Cardiac muscle cell (in vitro differentiated cells and primary cell): ENCODE measurements at regions not wholly inside any gene's neighbourhood (a gene's known extent, or its start where the extent isn't known, plus 50 kb on each side); places are given as distances from the start of the nearest gene placed in this dataset.

Source experiments
- DNase-seq, 2 donors: peaks; one replicate each; pipeline versions ENCODE4 v3.0.0 to v3.0.0-alpha.2; 2010 to 2017; ENCODE audit warnings: low read depth in 1 of 2, low spot score in 1 of 2
- H3K27ac ChIP-seq: fragments of 200-600 bp; sonication (generic); 2 replicates; pipeline ENCODE4 v1.5.1; 2016
- H3K27me3 ChIP-seq: fragments of 200-600 bp; sonication (generic); 2 replicates; pipeline ENCODE4 v1.6.0; 2016; ENCODE audit warnings: control low read depth
- H3K36me3 ChIP-seq: fragments of 200-600 bp; sonication (generic); 2 replicates; pipeline ENCODE4 v1.5.1; 2016; ENCODE audit warnings: control low read depth
- H3K4me1 ChIP-seq: fragments of 200-600 bp; sonication (generic); 2 replicates; pipeline ENCODE4 v1.8.1; 2017; ENCODE audit warnings: low read depth, mild to moderate bottlenecking, mixed run types
- H3K4me3 ChIP-seq: fragments of 200-600 bp; sonication (generic); 2 replicates; pipeline ENCODE4 v1.5.1; 2016; ENCODE audit warnings: mild to moderate bottlenecking
- H3K9me3 ChIP-seq: fragments of 200-600 bp; sonication (generic); 2 replicates; pipeline ENCODE4 v1.5.1; 2017; ENCODE audit warnings: low read depth, mild to moderate bottlenecking, control low read depth
- CTCF ChIP-seq: IDR thresholded peaks from 2 replicates; pipeline ENCODE4 v1.5.1; 2012; ENCODE audit warnings: low read depth, mild to moderate bottlenecking, low read length

- DNase-seq = peak in 1 of 2 donors; percentile 47
- H3K36me3 ChIP-seq = no peaks in the 10 kb centered on the region
Observed at GRCh38 chr2:106970471-106971261, 84.7 kb upstream of the ST6GAL2 start.

GRCh38 chr2:106972782-106973181, 86.8 kb upstream of the ST6GAL2 start:
- H3K4me3 ChIP-seq = no peak overlapping the region
- TF ChIP-seq CTCF = no peak
- H3K27me3 ChIP-seq = peaks cover 88% of the 10 kb centered on the region
- no peaks in the 10 kb centered on the region for H3K36me3 ChIP-seq
- no peaks in the 10 kb centered on the region for H3K4me1 ChIP-seq
- H3K9me3 ChIP-seq = no peaks in the 10 kb centered on the region
- DNase-seq = no peak
- H3K27ac ChIP-seq = no peak overlapping the region

More at GRCh38 chr2:106970471-106971261, 84.7 kb upstream of the ST6GAL2 start:
- Histone ChIP-seq H3K27ac (no peak overlapping the region), H3K27me3 (peaks cover 88% of the 10 kb centered on the region), H3K4me3 (no peak overlapping the region), H3K9me3 (no peaks in the 10 kb centered on the region), H3K4me1 (no peaks in the 10 kb centered on the region)
- no peak for TF ChIP-seq CTCF

GRCh38 chr2:106974891-106975290, 88.9 kb upstream of the ST6GAL2 start:
- H3K4me3 ChIP-seq = no peak overlapping the region

GRCh38 chr2:106975641-106976040, 89.7 kb upstream of the ST6GAL2 start:
- no peaks in the 10 kb centered on the region for H3K4me1 ChIP-seq
- H3K36me3 ChIP-seq = no peaks in the 10 kb centered on the region
- no peak overlapping the region for H3K27ac ChIP-seq
- H3K4me3 ChIP-seq = no peak overlapping the region
- no peak for DNase-seq
- TF ChIP-seq CTCF = no peak
- peaks cover 80% of the 10 kb centered on the region for H3K27me3 ChIP-seq
- H3K9me3 ChIP-seq = no peaks in the 10 kb centered on the region

More at GRCh38 chr2:106974891-106975290, 88.9 kb upstream of the ST6GAL2 start:
- H3K27me3 ChIP-seq = peaks cover 86% of the 10 kb centered on the region
- H3K9me3 ChIP-seq = no peaks in the 10 kb centered on the region
- no peak for DNase-seq
- TF ChIP-seq CTCF = no peak
- H3K27ac ChIP-seq = no peak overlapping the region
- no peaks in the 10 kb centered on the region for H3K36me3 ChIP-seq
- no peaks in the 10 kb centered on the region for H3K4me1 ChIP-seq

GRCh38 chr2:106976548-106976947, 90.6 kb upstream of the ST6GAL2 start:
- Histone ChIP-seq H3K27ac (no peak overlapping the region), H3K4me3 (no peak overlapping the region), H3K27me3 (peaks cover 84% of the 10 kb centered on the region), H3K36me3 (no peaks in the 10 kb centered on the region), H3K4me1 (no peaks in the 10 kb centered on the region), H3K9me3 (no peaks in the 10 kb centered on the region)
- no peak for DNase-seq
- no peak for TF ChIP-seq CTCF
